ENCODE measurements at regions not wholly inside any gene's neighbourhood (a gene's known extent, or its start where the extent isn't known, plus 50 kb on each side); places are given as distances from the start of the nearest gene placed in this dataset.
"Not testable (repeated sequence)": the region's sequence is repeated elsewhere in the genome, so short reads cannot be mapped to it uniquely, and the experiment has no call there.

- no peak for DNase-seq (ENCODE audit: low read depth in 2 of 2)
Measured at GRCh38 chr4:177947607-177948006, 505.4 kb upstream of the AGA start.

- no peak for DNase-seq (ENCODE audit: low read depth in 2 of 2)
Measured at GRCh38 chr4:177948853-177949252, 506.6 kb upstream of the AGA start.

- DNase-seq (ENCODE audit: low read depth in 2 of 2), result no peak
Measured at GRCh38 chr4:177951026-177951425, 508.8 kb upstream of the AGA start.

- no peak for DNase-seq (ENCODE audit: low read depth in 2 of 2)
Measured at GRCh38 chr4:177952723-177953122, 510.5 kb upstream of the AGA start.

DNA sequence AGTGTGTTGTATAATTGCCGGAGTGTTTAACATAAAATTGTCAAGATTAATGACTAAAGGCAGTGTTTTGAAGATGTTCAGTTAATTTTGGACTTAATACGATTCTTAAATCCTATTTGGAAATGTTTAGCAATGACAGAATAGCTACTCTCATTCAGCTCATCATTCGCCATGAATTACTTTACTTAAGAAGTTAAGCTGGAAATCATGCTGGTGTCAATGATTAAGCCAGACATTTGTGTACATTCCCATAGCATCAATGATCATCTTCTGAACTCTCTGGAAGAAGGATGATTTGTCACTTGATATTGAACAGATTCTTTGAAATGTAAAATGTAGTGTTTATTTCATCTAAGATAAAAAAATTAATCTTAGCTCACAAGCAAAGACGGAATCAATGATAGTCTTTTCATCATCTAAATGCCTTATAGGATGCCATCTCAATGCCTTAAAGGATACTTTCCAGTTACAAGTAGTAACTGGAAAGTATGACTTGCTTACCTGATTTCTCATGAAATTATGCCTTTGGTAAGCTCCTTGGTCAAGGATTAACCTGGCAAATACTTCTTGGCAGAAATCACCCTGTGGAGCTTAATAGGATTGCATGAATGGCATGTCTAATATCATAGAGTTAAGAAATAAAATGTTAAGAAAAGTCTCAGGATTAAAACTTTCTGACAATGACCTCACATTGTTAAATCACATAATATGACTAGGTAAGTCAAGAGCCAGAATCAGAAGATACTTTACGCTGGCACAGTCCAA lies 515.5 kb upstream of the AGA start:
- DNase-seq (ENCODE audit: low read depth in 2 of 2), result no peak

DNA sequence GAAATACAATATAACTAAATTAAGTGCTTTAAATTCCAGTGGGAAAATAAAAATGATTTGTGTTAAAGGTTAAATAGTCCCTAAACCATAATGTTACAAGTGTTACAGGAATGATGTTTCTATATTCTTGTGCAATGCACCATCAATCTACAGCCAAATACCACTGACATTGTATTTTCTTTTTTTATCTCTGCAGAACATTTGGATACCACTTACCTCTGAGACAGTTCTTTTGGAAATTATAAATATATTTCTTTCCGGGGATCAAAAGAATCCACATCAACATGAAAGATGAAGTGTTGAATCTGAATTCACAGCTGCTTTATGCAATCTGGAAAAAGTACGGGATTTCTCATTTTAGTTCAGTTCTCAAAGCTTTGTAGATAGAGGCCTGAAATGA lies 518.3 kb upstream of the AGA start:
- DNase-seq (ENCODE audit: low read depth in 2 of 2), result no peak

GRCh38 chr4:177961761-177962380 lies 519.6 kb upstream of the AGA start:
- no peak for DNase-seq (ENCODE audit: low read depth in 2 of 2)

GRCh38 chr4:177964061-177964460 lies 521.8 kb upstream of the AGA start:
- DNase-seq (ENCODE audit: low read depth in 2 of 2), result no peak

DNA sequence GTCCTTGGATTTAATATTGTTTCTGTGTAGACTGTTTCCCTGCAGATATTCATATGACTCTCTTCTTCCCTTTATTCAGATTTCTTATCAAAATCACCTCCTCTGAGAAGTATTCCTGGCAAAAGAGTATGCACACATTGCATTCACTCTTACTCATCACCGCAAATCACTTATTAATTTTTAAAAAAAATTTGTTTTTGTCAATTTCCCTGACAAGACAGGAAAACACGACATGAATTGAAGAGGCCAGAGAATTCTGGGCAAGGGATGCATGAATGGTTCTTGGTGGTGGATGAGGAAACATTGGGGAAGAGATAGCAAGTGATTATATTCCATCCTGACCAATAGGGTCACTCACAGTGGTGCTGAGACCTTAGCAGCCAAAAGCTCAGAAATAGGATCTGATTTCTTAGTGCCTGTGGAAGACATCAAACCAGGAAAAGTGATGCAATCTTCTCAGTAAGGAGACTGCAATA lies 522.5 kb upstream of the AGA start:
- DNase-seq (ENCODE audit: low read depth in 2 of 2), result no peak

DNA sequence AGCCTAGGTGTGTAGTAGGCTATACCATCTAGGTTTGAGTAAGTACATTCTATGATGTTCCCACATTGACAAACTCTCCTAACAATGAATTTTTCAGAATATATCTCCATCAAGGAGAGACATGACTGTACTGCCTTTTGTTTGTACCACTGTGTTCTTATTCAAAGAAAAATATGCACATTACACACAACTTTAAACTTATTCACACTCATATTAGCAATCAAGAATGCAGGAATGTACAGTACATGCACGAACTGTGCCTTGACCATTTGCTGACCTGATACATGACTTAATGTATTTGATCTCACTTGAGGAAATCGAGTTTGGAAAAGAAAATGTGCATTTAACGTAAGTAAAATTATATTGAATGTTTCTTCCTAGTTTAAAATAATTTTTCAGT lies 525.1 kb upstream of the AGA start:
- DNase-seq (ENCODE audit: low read depth in 2 of 2), result no peak

GRCh38 chr4:177968817-177969442 lies 526.7 kb upstream of the AGA start:
- DNase-seq (ENCODE audit: low read depth in 2 of 2), result no peak

GRCh38 chr4:177974461-177974860 lies 532.2 kb upstream of the AGA start:
- no peak for DNase-seq (ENCODE audit: low read depth in 2 of 2)

GRCh38 chr4:177975315-177975987 lies 533.2 kb upstream of the AGA start:
- DNase-seq (ENCODE audit: low read depth in 2 of 2), result no peak

DNA sequence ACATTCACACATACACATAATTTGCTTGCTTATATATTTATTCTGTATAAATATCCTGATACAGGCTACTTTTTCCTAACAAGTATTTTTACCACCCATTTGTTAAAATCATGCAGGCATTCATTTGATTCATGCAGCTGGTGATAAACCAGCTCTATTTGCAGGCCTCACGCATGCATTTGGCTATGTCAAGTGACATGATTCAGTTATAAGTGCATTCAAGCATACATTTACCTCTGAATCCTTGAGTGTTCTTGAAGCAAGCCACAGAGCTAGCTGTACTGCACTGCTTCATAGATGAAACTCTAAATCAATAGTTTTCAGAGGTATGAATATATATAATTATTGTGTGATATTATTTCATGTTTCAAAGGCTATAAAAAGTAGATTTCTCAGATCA lies 544.0 kb upstream of the AGA start:
- no peak for DNase-seq (ENCODE audit: low read depth in 2 of 2)

GRCh38 chr4:177987896-177988295 lies 545.7 kb upstream of the AGA start:
- no peak for DNase-seq (ENCODE audit: low read depth in 2 of 2)

- no peak for DNase-seq (ENCODE audit: low read depth in 2 of 2)
Measured at GRCh38 chr4:177989503-177990201, 547.4 kb upstream of the AGA start.

- no peak for DNase-seq (ENCODE audit: low read depth in 2 of 2)
Measured at GRCh38 chr4:178003098-178003657, 560.9 kb upstream of the AGA start.

DNA sequence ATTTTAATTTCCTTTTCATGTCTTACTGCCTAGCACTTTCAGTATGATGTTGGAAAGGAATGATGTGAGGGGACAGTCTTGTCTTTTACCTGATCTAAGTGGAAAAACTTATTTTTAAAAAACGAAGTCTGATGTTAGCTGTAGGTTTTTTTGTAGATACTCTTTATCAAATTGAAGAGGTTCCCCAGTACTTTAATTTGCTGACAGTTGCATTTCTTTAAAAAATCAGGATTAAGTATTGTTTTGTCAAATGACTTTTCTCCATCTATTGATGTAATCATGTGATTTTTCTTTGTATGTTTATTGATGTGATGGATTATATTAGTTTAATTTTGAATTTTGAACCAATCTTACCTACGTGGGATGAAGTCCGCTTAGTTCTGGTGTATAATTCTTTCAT lies 568.4 kb upstream of the AGA start:
- no peak for DNase-seq (ENCODE audit: low read depth in 2 of 2)

GRCh38 chr4:178015046-178015445 lies 572.8 kb upstream of the AGA start:
- not testable (repeated sequence) for DNase-seq (ENCODE audit: low read depth in 2 of 2)

GRCh38 chr4:178026999-178027398 lies 584.8 kb upstream of the AGA start:
- DNase-seq (ENCODE audit: low read depth in 2 of 2), result no peak

DNA sequence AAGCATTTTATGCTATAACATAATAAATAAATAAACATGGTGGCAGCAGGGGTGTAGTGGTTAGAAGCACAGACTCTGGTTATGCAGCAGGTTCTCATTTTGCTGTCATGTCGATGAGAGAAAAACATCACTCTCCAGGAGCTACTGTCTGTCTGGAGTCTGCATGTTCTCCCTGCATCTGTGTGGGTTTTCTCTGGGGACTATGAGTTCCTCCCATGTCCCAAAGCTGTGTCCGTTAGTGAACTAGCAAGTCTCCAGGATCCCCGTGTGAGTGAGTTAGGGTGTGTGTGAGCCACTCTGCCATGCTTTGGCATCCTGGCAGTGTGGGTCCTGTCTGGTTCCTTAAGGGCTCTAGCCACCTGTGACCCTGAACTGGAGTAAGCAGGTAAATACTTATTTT lies 585.6 kb upstream of the AGA start:
- no peak for DNase-seq (ENCODE audit: low read depth in 2 of 2)

- DNase-seq (ENCODE audit: low read depth in 2 of 2), result no peak
Measured at GRCh38 chr4:178028481-178028880, 586.2 kb upstream of the AGA start.

All from stimulated activated CD8-positive, alpha-beta memory T cell treated with anti-CD3 and anti-CD28 coated beads, Interleukin-7, amount 100 ng/mL, for 1 hour (primary cell).